ENCODE measurements at regions not wholly inside any gene's neighbourhood (a gene's known extent, or its start where the extent isn't known, plus 50 kb on each side); places are given as distances from the start of the nearest gene placed in this dataset.

- Histone ChIP-seq H3K9me3 (ENCODE audit: control insufficient read depth, insufficient read depth, low read length) (no peaks in the 10 kb centered on the region), H3K36me3 (ENCODE audit: control insufficient read depth, low read length) (no peaks in the 10 kb centered on the region), H3K4me2 (ENCODE audit: low read length) (no peak overlapping the region), H3K79me2 (ENCODE audit: control insufficient read depth, low read length) (no peaks in the 10 kb centered on the region), H3K4me3 (ENCODE audit: low read length) (no peak overlapping the region), H3K4me1 (ENCODE audit: control insufficient read depth, low read length) (no peaks in the 10 kb centered on the region), H4K20me1 (ENCODE audit: control insufficient read depth, insufficient read depth, low read depth, low read length) (no peaks in the 10 kb centered on the region), H3K27me3 (ENCODE audit: control insufficient read depth, low read length) (no peaks in the 10 kb centered on the region), H3F3A (ENCODE audit: control insufficient read depth, insufficient read depth) (no peaks in the 10 kb centered on the region), H3K9me2 (replicated peaks; ENCODE audit: control insufficient read depth, low read length) (no peaks in the 10 kb centered on the region), H3K27ac (ENCODE audit: low read depth, low read length) (no peak overlapping the region)
- no peak for TF ChIP-seq EZH2phosphoT487 (IDR thresholded peaks at IDR 0.05; ENCODE audit: borderline replicate concordance, low read length)
- no peak for TF ChIP-seq CTCF (IDR thresholded peaks at IDR 0.05; ENCODE audit: low read depth, low read length, poor library complexity, severe bottlenecking)
These were observed 285.4 kb upstream of the ROPN1 start for GRCh38 chr3:124277144-124277890.

GRCh38 chr3:124281453-124282316, 289.8 kb upstream of the ROPN1 start:
- Histone ChIP-seq H3K9me3 (ENCODE audit: control insufficient read depth, insufficient read depth, low read length) (no peaks in the 10 kb centered on the region), H4K20me1 (ENCODE audit: control insufficient read depth, insufficient read depth, low read depth, low read length) (no peaks in the 10 kb centered on the region), H3K4me2 (ENCODE audit: low read length) (no peak overlapping the region), H3K9me2 (replicated peaks; ENCODE audit: control insufficient read depth, low read length) (no peaks in the 10 kb centered on the region), H3K4me1 (ENCODE audit: control insufficient read depth, low read length) (no peaks in the 10 kb centered on the region), H3K27me3 (ENCODE audit: control insufficient read depth, low read length) (no peaks in the 10 kb centered on the region), H3K27ac (ENCODE audit: low read depth, low read length) (no peak overlapping the region), H3F3A (ENCODE audit: control insufficient read depth, insufficient read depth) (no peaks in the 10 kb centered on the region), H3K79me2 (ENCODE audit: control insufficient read depth, low read length) (no peaks in the 10 kb centered on the region), H3K36me3 (ENCODE audit: control insufficient read depth, low read length) (no peaks in the 10 kb centered on the region), H3K4me3 (ENCODE audit: low read length) (no peak overlapping the region)
- no peak for TF ChIP-seq EZH2phosphoT487 (IDR thresholded peaks at IDR 0.05; ENCODE audit: borderline replicate concordance, low read length)
- peak; percentile 26 for TF ChIP-seq CTCF (IDR thresholded peaks at IDR 0.05; ENCODE audit: low read depth, low read length, poor library complexity, severe bottlenecking)

GRCh38 chr3:124282751-124283651, 291.1 kb upstream of the ROPN1 start:
- no peaks in the 10 kb centered on the region for H3K4me1 ChIP-seq (ENCODE audit: control insufficient read depth, low read length)
- H3K36me3 ChIP-seq (ENCODE audit: control insufficient read depth, low read length): no peaks in the 10 kb centered on the region
- no peaks in the 10 kb centered on the region for H3F3A ChIP-seq (ENCODE audit: control insufficient read depth, insufficient read depth)
- TF ChIP-seq EZH2phosphoT487 (IDR thresholded peaks at IDR 0.05; ENCODE audit: borderline replicate concordance, low read length) (no peak), CTCF (IDR thresholded peaks at IDR 0.05; ENCODE audit: low read depth, low read length, poor library complexity, severe bottlenecking) (no peak)
- H3K4me3 ChIP-seq (ENCODE audit: low read length): no peak overlapping the region
- no peaks in the 10 kb centered on the region for H3K9me3 ChIP-seq (ENCODE audit: control insufficient read depth, insufficient read depth, low read length)
- H3K79me2 ChIP-seq (ENCODE audit: control insufficient read depth, low read length): no peaks in the 10 kb centered on the region
- no peak overlapping the region for H3K4me2 ChIP-seq (ENCODE audit: low read length)
- no peaks in the 10 kb centered on the region for H3K27me3 ChIP-seq (ENCODE audit: control insufficient read depth, low read length)
- no peaks in the 10 kb centered on the region for H3K9me2 ChIP-seq (replicated peaks; ENCODE audit: control insufficient read depth, low read length)
- H3K27ac ChIP-seq (ENCODE audit: low read depth, low read length): no peak overlapping the region
- H4K20me1 ChIP-seq (ENCODE audit: control insufficient read depth, insufficient read depth, low read depth, low read length): no peaks in the 10 kb centered on the region

Data from DOHH2 (cell line).